ENCODE measurements at regions not wholly inside any gene's neighbourhood (a gene's known extent, or its start where the extent isn't known, plus 50 kb on each side); places are given as distances from the start of the nearest gene placed in this dataset.

DNA sequence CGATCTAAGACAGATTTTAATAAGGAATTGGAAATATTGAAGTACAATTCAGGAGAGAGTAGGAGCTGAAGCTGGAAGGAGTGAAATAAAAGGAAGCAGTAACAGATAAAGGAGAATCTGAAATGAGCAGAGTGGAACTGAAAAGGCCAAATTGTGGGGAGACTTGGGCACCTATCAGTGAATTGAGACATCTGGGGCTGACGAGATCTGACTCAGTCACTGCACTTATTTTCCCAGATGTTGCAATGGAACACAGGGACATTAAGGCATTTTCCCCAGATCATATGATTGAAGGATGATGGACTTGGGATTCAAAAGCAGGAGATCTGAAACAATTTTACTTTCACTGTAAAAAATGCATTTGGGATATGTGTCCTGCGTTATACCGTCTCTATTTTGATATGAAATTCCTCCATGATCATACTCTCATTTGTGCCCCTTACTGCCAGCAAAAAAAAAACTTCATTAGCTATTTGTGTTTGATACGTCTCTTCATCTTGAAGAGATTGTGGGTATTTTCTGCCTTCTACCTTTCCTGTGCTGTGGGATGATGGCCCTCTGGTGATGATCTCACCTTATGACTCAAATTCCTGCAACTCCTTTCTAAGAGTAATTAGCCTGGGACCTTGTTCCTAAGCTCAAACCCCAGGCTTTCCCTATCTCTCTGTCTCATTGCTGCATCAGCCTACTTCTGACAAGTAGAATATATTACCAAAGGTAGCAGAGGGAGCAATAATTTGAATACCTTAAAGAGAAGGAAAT is 278.5 kb upstream of the MAN1A1 start:
- no peak overlapping the region for H3K27ac ChIP-seq
- TF ChIP-seq, protein P1, sequence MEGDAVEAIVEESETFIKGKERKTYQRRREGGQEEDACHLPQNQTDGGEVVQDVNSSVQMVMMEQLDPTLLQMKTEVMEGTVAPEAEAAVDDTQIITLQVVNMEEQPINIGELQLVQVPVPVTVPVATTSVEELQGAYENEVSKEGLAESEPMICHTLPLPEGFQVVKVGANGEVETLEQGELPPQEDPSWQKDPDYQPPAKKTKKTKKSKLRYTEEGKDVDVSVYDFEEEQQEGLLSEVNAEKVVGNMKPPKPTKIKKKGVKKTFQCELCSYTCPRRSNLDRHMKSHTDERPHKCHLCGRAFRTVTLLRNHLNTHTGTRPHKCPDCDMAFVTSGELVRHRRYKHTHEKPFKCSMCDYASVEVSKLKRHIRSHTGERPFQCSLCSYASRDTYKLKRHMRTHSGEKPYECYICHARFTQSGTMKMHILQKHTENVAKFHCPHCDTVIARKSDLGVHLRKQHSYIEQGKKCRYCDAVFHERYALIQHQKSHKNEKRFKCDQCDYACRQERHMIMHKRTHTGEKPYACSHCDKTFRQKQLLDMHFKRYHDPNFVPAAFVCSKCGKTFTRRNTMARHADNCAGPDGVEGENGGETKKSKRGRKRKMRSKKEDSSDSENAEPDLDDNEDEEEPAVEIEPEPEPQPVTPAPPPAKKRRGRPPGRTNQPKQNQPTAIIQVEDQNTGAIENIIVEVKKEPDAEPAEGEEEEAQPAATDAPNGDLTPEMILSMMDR (conservative IDR thresholded peaks at IDR 0.05): no peak
- TF ChIP-seq ZFX (IDR thresholded peaks at IDR 0.05): no peak

DNA sequence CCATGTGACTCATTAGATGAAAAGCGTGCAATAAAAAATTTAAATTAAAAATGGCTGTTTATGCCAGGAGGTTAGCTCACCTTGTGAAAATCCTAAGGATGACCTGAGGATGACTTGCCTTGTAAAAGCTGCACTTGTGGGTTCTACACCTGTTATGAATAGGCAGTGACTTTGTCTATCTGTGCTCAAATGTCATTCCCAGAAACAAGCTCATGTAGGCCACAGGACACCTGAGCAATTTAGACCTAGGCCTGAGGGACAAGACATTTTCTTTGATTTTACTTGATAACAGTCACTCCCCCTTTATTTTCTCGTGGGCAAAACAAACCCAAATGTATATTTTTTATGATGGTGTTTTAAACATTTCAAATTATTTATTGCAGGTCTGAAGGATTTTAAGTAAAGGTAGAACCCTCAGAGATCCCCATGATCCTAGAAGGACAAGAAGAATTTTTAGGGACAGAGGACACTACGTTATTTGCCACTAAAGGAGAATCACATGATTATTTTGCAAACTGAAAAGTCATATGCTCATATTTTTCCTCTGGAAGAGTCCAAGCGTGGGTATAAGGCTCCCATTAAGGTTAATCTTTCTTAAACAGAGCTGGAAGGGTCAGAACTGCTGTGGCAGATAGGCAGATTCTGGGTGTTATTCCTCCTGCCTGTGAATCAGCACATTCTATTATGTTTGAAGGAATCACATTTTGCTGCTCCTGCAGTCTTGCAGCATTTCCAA is 277.5 kb upstream of the MAN1A1 start:
- TF ChIP-seq, protein P1 (conservative IDR thresholded peaks at IDR 0.05): no peak
- TF ChIP-seq ZFX (IDR thresholded peaks at IDR 0.05): no peak
- H3K27ac ChIP-seq: no peak overlapping the region

DNA sequence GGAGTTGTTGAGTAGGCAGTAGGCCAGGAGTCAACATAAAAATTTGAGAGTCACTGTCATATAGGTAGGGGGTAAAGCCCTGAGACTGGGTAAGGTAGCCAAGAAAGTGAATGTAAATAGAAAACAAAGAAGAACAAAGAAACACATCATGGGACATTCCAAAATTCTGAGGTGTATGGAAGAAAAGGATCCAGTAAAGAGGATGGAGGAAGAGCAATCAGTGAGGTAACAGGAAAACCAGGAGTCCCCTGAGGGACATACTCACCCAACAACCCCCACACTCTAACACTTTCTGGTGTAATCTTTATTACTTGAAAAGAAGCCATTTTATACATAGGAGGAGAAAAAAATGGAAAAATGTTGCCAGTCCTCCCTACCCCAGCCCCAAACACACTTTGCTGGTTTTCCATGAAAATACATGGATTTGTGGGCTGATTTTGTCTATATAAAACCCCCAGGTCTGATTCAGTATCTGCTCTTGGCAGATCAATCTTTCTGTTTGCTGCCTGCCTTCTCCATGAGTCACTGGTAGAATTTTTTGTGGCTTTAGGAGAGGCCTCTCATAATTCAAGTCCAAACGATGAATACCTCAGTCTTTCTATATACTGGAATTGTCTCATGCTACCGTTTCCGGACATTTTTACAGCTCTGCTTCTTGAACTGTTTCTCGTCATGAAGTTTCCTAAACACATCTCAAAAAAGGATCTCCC is 271.4 kb upstream of the MAN1A1 start:
- no peak overlapping the region for H3K27ac ChIP-seq
- TF ChIP-seq, protein P1 (conservative IDR thresholded peaks at IDR 0.05): no peak
- no peak for TF ChIP-seq ZFX (IDR thresholded peaks at IDR 0.05)

DNA sequence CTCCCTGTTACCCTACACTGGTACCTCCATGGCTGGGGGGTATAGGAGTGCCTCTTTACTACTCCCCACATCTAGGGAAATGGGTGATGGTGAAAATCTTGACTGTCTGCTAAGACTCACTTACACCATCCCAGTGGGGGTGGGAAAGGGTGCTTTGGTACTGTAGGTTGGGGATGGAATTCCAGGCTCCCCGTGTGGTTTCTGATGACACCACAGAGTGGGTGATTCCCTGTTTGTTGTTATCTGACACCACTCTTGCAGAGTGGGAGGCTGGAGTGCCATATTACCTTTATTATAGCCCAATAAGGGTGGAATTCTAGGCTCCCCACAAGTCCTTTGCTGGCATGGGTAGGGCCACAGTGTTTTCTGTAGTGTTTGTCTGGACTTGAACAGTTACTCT is 264.6 kb upstream of the MAN1A1 start:
- H3K27ac ChIP-seq: no peak overlapping the region
- TF ChIP-seq, protein P1 (conservative IDR thresholded peaks at IDR 0.05): no peak
- TF ChIP-seq ZFX (IDR thresholded peaks at IDR 0.05): no peak

DNA sequence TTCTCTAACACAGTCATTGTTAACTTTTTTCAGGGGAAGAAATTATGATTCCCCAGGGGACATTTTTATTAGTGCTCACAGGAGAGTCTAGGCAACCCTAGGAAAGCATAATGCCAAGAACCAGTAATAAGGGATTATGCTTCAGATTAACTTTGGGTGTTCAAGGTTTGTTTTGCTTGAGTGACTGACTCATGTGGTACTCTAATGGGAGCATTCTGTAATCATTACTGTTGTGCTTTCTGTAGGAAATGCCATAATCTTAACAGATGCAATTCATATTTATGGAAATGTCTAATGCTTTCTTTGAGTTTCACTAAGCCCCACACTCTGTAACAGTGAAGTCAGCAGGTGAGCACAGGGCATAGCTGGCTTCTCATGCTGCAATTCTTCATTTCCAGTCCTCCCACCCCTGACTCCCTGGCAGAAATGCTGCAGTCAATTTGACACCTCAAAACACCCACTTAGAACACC is 263.4 kb upstream of the MAN1A1 start:
- TF ChIP-seq ZFX (IDR thresholded peaks at IDR 0.05): no peak
- TF ChIP-seq, protein P1 (conservative IDR thresholded peaks at IDR 0.05): no peak
- H3K27ac ChIP-seq: no peak overlapping the region

DNA sequence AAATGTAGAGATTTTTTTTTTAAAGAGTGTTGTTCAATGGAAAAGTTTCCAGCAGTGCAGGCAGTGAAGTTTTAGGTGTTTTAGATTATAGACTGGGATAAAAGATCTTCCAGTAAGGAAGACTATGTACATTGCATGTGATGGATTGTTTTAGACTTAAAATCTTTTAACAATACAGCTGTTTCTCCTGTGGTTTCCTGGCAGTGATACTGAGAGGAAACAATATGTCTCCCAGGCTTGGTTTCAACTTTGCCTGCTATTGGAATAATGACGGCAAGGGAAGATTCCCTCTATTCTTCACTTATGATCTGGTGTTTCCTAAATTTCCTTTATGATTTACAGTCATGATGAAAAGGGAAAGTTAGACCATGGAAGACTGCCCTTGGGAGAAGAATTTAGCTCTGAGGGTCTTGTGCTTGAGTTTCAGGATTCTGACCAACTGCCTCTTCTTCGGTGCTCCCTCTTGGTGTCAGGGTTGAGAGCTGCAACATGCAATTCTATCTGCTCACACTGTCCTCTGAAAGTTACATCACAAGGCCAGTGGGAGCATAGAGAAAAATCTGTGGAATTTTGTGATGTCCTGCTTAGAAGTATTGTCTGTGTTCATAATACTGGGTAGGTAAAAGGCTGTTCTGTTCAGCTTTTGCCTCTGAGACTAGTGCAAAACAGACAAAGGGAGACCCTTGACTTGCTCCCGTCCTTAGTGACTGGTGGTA is 262.8 kb upstream of the MAN1A1 start:
- no peak overlapping the region for H3K27ac ChIP-seq
- no peak for TF ChIP-seq ZFX (IDR thresholded peaks at IDR 0.05)
- TF ChIP-seq, protein P1 (conservative IDR thresholded peaks at IDR 0.05): no peak

Data from C4-2B (cell line).